ENCODE measurements at regions not wholly inside any gene's neighbourhood (a gene's known extent, or its start where the extent isn't known, plus 50 kb on each side); places are given as distances from the start of the nearest gene placed in this dataset.

- Histone ChIP-seq H3K4me1 (peaks cover 10 to 61% (median 54%) of the 10 kb centered on the region in 10 experiments; a peak in 19 of 20 replicates), H3K27ac (no peak overlapping the region), H3K9ac (no peak overlapping the region), H3K27me3 (no peaks in the 10 kb centered on the region), H3K36me3 (no peaks in the 10 kb centered on the region), H3K4me2 (peak overlapping the region; percentile 8 to 73 (median 61); a peak in 21 of 22 replicates), H4K20me1 (no peaks in the 10 kb centered on the region), H3K4me3 (no peak overlapping the region), H3K9me3 (replicated peaks in 1 of 11) (peaks cover 6 to 37% (median 15%) of the 10 kb centered on the region in 11 experiments; a peak in 18 of 22 replicates)
- no peak for TF ChIP-seq Cebpa-rat (IDR thresholded peaks at IDR 0.05)
Observed at GRCh38 chr7:69173341-69173740, 424.9 kb upstream of the AUTS2 start.

- Histone ChIP-seq H4K20me1 (no peaks in the 10 kb centered on the region), H3K9ac (no peak overlapping the region), H3K4me3 (no peak overlapping the region), H3K9me3 (replicated peaks in 1 of 11) (peaks cover 6 to 42% (median 19%) of the 10 kb centered on the region in 11 experiments; a peak in 18 of 22 replicates), H3K4me2 (peak overlapping the region; percentile 8 to 73 (median 61); a peak in 21 of 22 replicates), H3K36me3 (no peaks in the 10 kb centered on the region; a peak in 1 of 22 replicates), H3K27ac (no peak overlapping the region), H3K27me3 (no peaks in the 10 kb centered on the region), H3K4me1 (peaks cover 10 to 66% (median 57%) of the 10 kb centered on the region in 10 experiments; a peak in 19 of 20 replicates)
- TF ChIP-seq Cebpa-rat (IDR thresholded peaks at IDR 0.05): no peak
Observed at GRCh38 chr7:69173846-69174245, 424.4 kb upstream of the AUTS2 start.

GRCh38 chr7:69176841-69177240 lies 421.4 kb upstream of the AUTS2 start:
- Histone ChIP-seq H3K9ac (no peak overlapping the region), H3K9me3 (replicated peaks in 1 of 11) (peaks cover 13 to 66% (median 47%) of the 10 kb centered on the region in 11 experiments), H3K27me3 (no peaks in the 10 kb centered on the region), H3K4me1 (peaks cover 18 to 95% (median 79%) of the 10 kb centered on the region in 10 experiments), H3K4me2 (peak overlapping the region in 7 of 11 experiments; percentile 22 to 72 (median 44); a peak in 10 of 22 replicates), H3K36me3 (no peaks in the 10 kb centered on the region; a peak in 2 of 22 replicates), H3K27ac (peak overlapping the region in 1 of 11 experiments; percentile 56; a peak in 3 of 22 replicates), H3K4me3 (no peak overlapping the region), H4K20me1 (no peaks in the 10 kb centered on the region)
- no peak for TF ChIP-seq Cebpa-rat (IDR thresholded peaks at IDR 0.05)

- Histone ChIP-seq H3K4me1 (peaks cover 24 to 100% (median 84%) of the 10 kb centered on the region in 10 experiments), H4K20me1 (no peaks in the 10 kb centered on the region), H3K9me3 (replicated peaks in 1 of 11) (peaks cover 13 to 69% (median 51%) of the 10 kb centered on the region in 11 experiments; a peak in 21 of 22 replicates), H3K9ac (peak overlapping the region in 1 of 11 experiments; percentile 11; a peak in 1 of 22 replicates), H3K36me3 (no peaks in the 10 kb centered on the region; a peak in 2 of 22 replicates), H3K4me3 (no peak overlapping the region), H3K4me2 (peak overlapping the region in 8 of 11 experiments; percentile 22 to 72 (median 42); a peak in 15 of 22 replicates), H3K27me3 (no peaks in the 10 kb centered on the region), H3K27ac (peak overlapping the region in 5 of 11 experiments; percentile 6 to 50 (median 39); a peak in 6 of 22 replicates)
- TF ChIP-seq Cebpa-rat (IDR thresholded peaks at IDR 0.05): no peak
Observed at GRCh38 chr7:69177461-69177861, 420.8 kb upstream of the AUTS2 start.

GRCh38 chr7:69177941-69178494 lies 420.3 kb upstream of the AUTS2 start:
- H3K4me1 ChIP-seq: peaks cover 29 to 100% (median 84%) of the 10 kb centered on the region in 10 experiments
- peak overlapping the region in 1 of 11 experiments; percentile 11; a peak in 1 of 22 replicates for H3K9ac ChIP-seq
- peak overlapping the region in 4 of 11 experiments; percentile 12 to 50 (median 40); a peak in 5 of 22 replicates for H3K27ac ChIP-seq
- peaks cover 13 to 73% (median 51%) of the 10 kb centered on the region in 11 experiments; a peak in 21 of 22 replicates for H3K9me3 ChIP-seq (replicated peaks in 1 of 11)
- no peak overlapping the region; a peak in 1 of 20 replicates for H3K4me3 ChIP-seq
- peak overlapping the region in 8 of 11 experiments; percentile 22 to 72 (median 42); a peak in 15 of 22 replicates for H3K4me2 ChIP-seq
- H4K20me1 ChIP-seq: no peaks in the 10 kb centered on the region
- H3K36me3 ChIP-seq: no peaks in the 10 kb centered on the region; a peak in 2 of 22 replicates
- no peak for TF ChIP-seq Cebpa-rat (IDR thresholded peaks at IDR 0.05)
- H3K27me3 ChIP-seq: no peaks in the 10 kb centered on the region

GRCh38 chr7:69180662-69181061 lies 417.6 kb upstream of the AUTS2 start:
- H3K27ac ChIP-seq: peak overlapping the region in 9 of 11 experiments; percentile 9 to 82 (median 78); a peak in 17 of 22 replicates
- no peaks in the 10 kb centered on the region; a peak in 2 of 22 replicates for H3K36me3 ChIP-seq
- no peaks in the 10 kb centered on the region for H4K20me1 ChIP-seq
- peak overlapping the region in 4 of 10 experiments; percentile 17 to 35 (median 28); a peak in 4 of 20 replicates for H3K4me3 ChIP-seq
- H3K4me2 ChIP-seq: peak overlapping the region in 10 of 11 experiments; percentile 15 to 85 (median 64); a peak in 18 of 22 replicates
- H3K9ac ChIP-seq: peak overlapping the region in 3 of 11 experiments; percentile 14 to 42 (median 26); a peak in 3 of 22 replicates
- H3K4me1 ChIP-seq: peaks cover 46 to 100% (median 84%) of the 10 kb centered on the region in 10 experiments
- H3K9me3 ChIP-seq (replicated peaks in 1 of 11): peaks cover 12 to 83% (median 54%) of the 10 kb centered on the region in 11 experiments; a peak in 21 of 22 replicates
- H3K27me3 ChIP-seq: no peaks in the 10 kb centered on the region
- TF ChIP-seq Cebpa-rat (IDR thresholded peaks at IDR 0.05): no peak

- Histone ChIP-seq H3K27ac (peak overlapping the region in 10 of 11 experiments; percentile 49 to 82 (median 78); a peak in 20 of 22 replicates), H3K9me3 (replicated peaks in 1 of 11) (peaks cover 15 to 89% (median 62%) of the 10 kb centered on the region in 11 experiments), H3K4me3 (peak overlapping the region in 4 of 10 experiments; percentile 5 to 41 (median 19); a peak in 5 of 20 replicates), H4K20me1 (no peaks in the 10 kb centered on the region), H3K36me3 (no peaks in the 10 kb centered on the region; a peak in 2 of 22 replicates), H3K9ac (peak overlapping the region in 9 of 11 experiments; percentile 7 to 59 (median 47); a peak in 12 of 22 replicates), H3K4me1 (peaks cover 46 to 84% (median 69%) of the 10 kb centered on the region in 10 experiments), H3K27me3 (no peaks in the 10 kb centered on the region), H3K4me2 (peak overlapping the region; percentile 59 to 90 (median 77))
- no peak for TF ChIP-seq Cebpa-rat (IDR thresholded peaks at IDR 0.05)
Observed at GRCh38 chr7:69182596-69183467, 415.4 kb upstream of the AUTS2 start.

GRCh38 chr7:69184339-69184738 lies 413.9 kb upstream of the AUTS2 start:
- no peak for TF ChIP-seq Cebpa-rat (IDR thresholded peaks at IDR 0.05)
- Histone ChIP-seq H3K27ac (peak overlapping the region; percentile 66 to 82 (median 77)), H3K9me3 (replicated peaks in 1 of 11) (peaks cover 15 to 89% (median 67%) of the 10 kb centered on the region in 11 experiments), H3K4me3 (peak overlapping the region in 7 of 10 experiments; percentile 9 to 44 (median 33); a peak in 9 of 20 replicates), H3K36me3 (no peaks in the 10 kb centered on the region; a peak in 2 of 22 replicates), H3K9ac (peak overlapping the region; percentile 12 to 67 (median 53); a peak in 20 of 22 replicates), H4K20me1 (no peaks in the 10 kb centered on the region), H3K27me3 (no peaks in the 10 kb centered on the region), H3K4me1 (peaks cover 46 to 69% (median 61%) of the 10 kb centered on the region in 10 experiments), H3K4me2 (peak overlapping the region; percentile 59 to 90 (median 77))

Measured in BLaER1 treated with 17β-estradiol and CSF1 and Interleukin-3, amounts not matched to agents 10 nM and 100 nM (cell line).